Trophoblast cell (in vitro differentiated cells and primary cell): ENCODE measurements at regions not wholly inside any gene's neighbourhood (a gene's known extent, or its start where the extent isn't known, plus 50 kb on each side); places are given as distances from the start of the nearest gene placed in this dataset.
A peak's percentile ranks its signal among the peaks of the same experiment; 100 is the strongest.

Experiments
- DNase-seq, 2 donors: peaks; one replicate each; pipeline ENCODE4 v3.0.0-alpha.2; 2016
- H2AFZ ChIP-seq: 2 replicates; pipeline ENCODE4 v1.6.1; 2013; ENCODE audit warnings: low read length, moderate library complexity, mild to moderate bottlenecking; ENCODE audit not compliant: insufficient read depth, poor library complexity
- H2AK5ac ChIP-seq: 2 replicates; pipeline ENCODE4 v1.6.1; 2013; ENCODE audit warnings: mild to moderate bottlenecking, low read length
- H2BK120ac ChIP-seq: 2 replicates; pipeline ENCODE4 v1.6.1; 2013; ENCODE audit warnings: low read length, mild to moderate bottlenecking, moderate library complexity; ENCODE audit not compliant: insufficient read depth, poor library complexity
- H2BK12ac ChIP-seq: 2 replicates; pipeline ENCODE4 v1.6.1; 2013; ENCODE audit warnings: mild to moderate bottlenecking, low read length, moderate library complexity
- H2BK5ac ChIP-seq: 2 replicates; pipeline ENCODE4 v1.6.1; 2013; ENCODE audit warnings: low read length, low read depth, moderate library complexity, mild to moderate bottlenecking; ENCODE audit not compliant: poor library complexity
- H3K14ac ChIP-seq: 2 replicates; pipeline ENCODE4 v1.6.1; 2013; ENCODE audit warnings: mild to moderate bottlenecking, low read length
- H3K18ac ChIP-seq: 2 replicates; pipeline ENCODE4 v1.6.1; 2013; ENCODE audit warnings: mild to moderate bottlenecking, low read length
- H3K23ac ChIP-seq: 2 replicates; pipeline ENCODE4 v1.6.1; 2013; ENCODE audit warnings: low read length
- H3K27ac ChIP-seq: 2 replicates; pipeline ENCODE4 v1.5.1; 2013; ENCODE audit warnings: low read depth, mild to moderate bottlenecking, inconsistent platforms, low read length, moderate library complexity
- H3K27me3 ChIP-seq: 2 replicates; pipeline ENCODE4 v1.6.1; 2013; ENCODE audit warnings: inconsistent platforms, mild to moderate bottlenecking, low read length, moderate library complexity; ENCODE audit not compliant: insufficient read depth
- H3K36me3 ChIP-seq, 2 experiments: 1 replicate in 1 of 2; 2 replicates in 1 of 2; pipeline ENCODE4 v1.6.1; 2013; ENCODE audit warnings: low read length in 2 of 2, mild to moderate bottlenecking in 2 of 2, moderate library complexity in 1 of 2; ENCODE audit not compliant: insufficient read depth in 2 of 2, control insufficient read depth in 1 of 2
- H3K4ac ChIP-seq: 2 replicates; pipeline ENCODE4 v1.6.1; 2013; ENCODE audit warnings: low read depth, mild to moderate bottlenecking, low read length, moderate library complexity
- H3K4me1 ChIP-seq, 2 experiments: 1 replicate in 1 of 2; 2 replicates in 1 of 2; pipeline ENCODE4 v1.6.1; 2013; ENCODE audit warnings: low read length in 2 of 2, mild to moderate bottlenecking in 2 of 2, moderate library complexity in 1 of 2; ENCODE audit not compliant: insufficient read depth in 2 of 2, control insufficient read depth in 1 of 2
- H3K4me2 ChIP-seq: 2 replicates; pipeline ENCODE4 v1.6.1; 2013; ENCODE audit warnings: inconsistent platforms, mild to moderate bottlenecking, low read length, moderate library complexity
- H3K4me3 ChIP-seq: 2 replicates; pipeline ENCODE4 v1.5.1; 2013; ENCODE audit warnings: mild to moderate bottlenecking, low read depth, low read length, inconsistent platforms
- H3K79me1 ChIP-seq: one replicate; pipeline ENCODE4 v1.6.1; 2013; ENCODE audit warnings: low read length
- H3K79me2 ChIP-seq: 2 replicates; pipeline ENCODE4 v1.6.1; 2013; ENCODE audit warnings: low read length, mild to moderate bottlenecking; ENCODE audit not compliant: control insufficient read depth, insufficient read depth, poor library complexity
- H3K9ac ChIP-seq: 2 replicates; pipeline ENCODE4 v1.6.1; 2013; ENCODE audit warnings: mild to moderate bottlenecking, low read length
- H3K9me3 ChIP-seq: 2 replicates; pipeline ENCODE4 v1.6.1; 2013; ENCODE audit warnings: low read depth, mild to moderate bottlenecking, control low read depth, inconsistent platforms, low read length; ENCODE audit not compliant: insufficient read depth
- H4K12ac ChIP-seq: 2 replicates; pipeline ENCODE4 v1.6.1; 2013; ENCODE audit warnings: low read depth, mild to moderate bottlenecking, low read length, moderate library complexity
- H4K8ac ChIP-seq: 2 replicates; pipeline ENCODE4 v1.6.1; 2013; ENCODE audit warnings: low read depth, mild to moderate bottlenecking, low read length, moderate library complexity
- H4K91ac ChIP-seq: one replicate; pipeline ENCODE4 v1.6.1; 2013; ENCODE audit warnings: low read depth, mild to moderate bottlenecking, low read length, moderate library complexity
- WGBS: extraction: QIAGEN DNeasy Blood & Tissue Kit; methylation state at CpG from one replicate; pipeline ENCODE4 v1.1.7; 2013; ENCODE audit warnings: missing lambda C conversion rate; ENCODE audit not compliant: insufficient read length, insufficient coverage; ENCODE audit errors: extremely low coverage; 5-methylcytosine and 5-hydroxymethylcytosine counted together

- Histone ChIP-seq H4K12ac (no peak overlapping the region), H3K79me2 (no peaks in the 10 kb centered on the region), H2BK5ac (no peak overlapping the region), H3K27ac (peak overlapping the region; percentile 29), H3K4me3 (no peak overlapping the region), H3K4me2 (no peak overlapping the region), H3K9ac (no peak overlapping the region), H2AFZ (no peak overlapping the region), H3K14ac (no peak overlapping the region), H3K4me1 (peaks cover 4 to 8% of the 10 kb centered on the region in 2 experiments), H2BK12ac (peak overlapping the region; percentile 35), H3K9me3 (no peaks in the 10 kb centered on the region), H2AK5ac (no peak overlapping the region), H4K91ac (no peak overlapping the region), H3K27me3 (no peaks in the 10 kb centered on the region), H4K8ac (no peak overlapping the region), H3K23ac (no peak overlapping the region), H3K4ac (no peak overlapping the region), H2BK120ac (no peak overlapping the region), H3K36me3 (no peaks in the 10 kb centered on the region), H3K18ac (no peak overlapping the region), H3K79me1 (peaks cover 6% of the 10 kb centered on the region)
- WGBS, result no CpG with 5 or more reads among the region's 3 CpGs
- peak in 1 of 2 donors; percentile 4 for DNase-seq
These were observed 453.2 kb upstream of the PTCHD4 start for GRCh38 chr6:48564036-48564820.

- peak in 1 of 2 donors; percentile 27 for DNase-seq
- H3K18ac ChIP-seq, result no peak overlapping the region
- peaks cover 4 to 8% of the 10 kb centered on the region in 2 experiments for H3K4me1 ChIP-seq
- no peak overlapping the region for H3K23ac ChIP-seq
- no peak overlapping the region for H2BK120ac ChIP-seq
- no peak overlapping the region for H3K14ac ChIP-seq
- peaks cover 6% of the 10 kb centered on the region for H3K79me1 ChIP-seq
- no peak overlapping the region for H3K9ac ChIP-seq
- H3K4me3 ChIP-seq, result no peak overlapping the region
- no peak overlapping the region for H3K4me2 ChIP-seq
- WGBS, result no CpG with 5 or more reads among the region's 1 CpG
- no peak overlapping the region for H4K91ac ChIP-seq
- H3K9me3 ChIP-seq, result no peaks in the 10 kb centered on the region
- H3K79me2 ChIP-seq, result no peaks in the 10 kb centered on the region
- H3K4ac ChIP-seq, result no peak overlapping the region
- H3K36me3 ChIP-seq, result no peaks in the 10 kb centered on the region
- H2AFZ ChIP-seq, result no peak overlapping the region
- no peak overlapping the region for H4K8ac ChIP-seq
- no peak overlapping the region for H2AK5ac ChIP-seq
- no peak overlapping the region for H2BK5ac ChIP-seq
- H3K27me3 ChIP-seq, result no peaks in the 10 kb centered on the region
- H4K12ac ChIP-seq, result no peak overlapping the region
- H2BK12ac ChIP-seq, result no peak overlapping the region
- no peak overlapping the region for H3K27ac ChIP-seq
These were observed 452.4 kb upstream of the PTCHD4 start for GRCh38 chr6:48563433-48563832.

- no peaks in the 10 kb centered on the region for H3K27me3 ChIP-seq
- no peak overlapping the region for H4K91ac ChIP-seq
- no peak overlapping the region for H4K8ac ChIP-seq
- H3K4me2 ChIP-seq, result no peak overlapping the region
- H3K4me3 ChIP-seq, result no peak overlapping the region
- no peak overlapping the region for H2AFZ ChIP-seq
- H3K4ac ChIP-seq, result no peak overlapping the region
- H3K4me1 ChIP-seq, result peaks cover 4 to 8% of the 10 kb centered on the region in 2 experiments
- H2BK5ac ChIP-seq, result no peak overlapping the region
- no peak overlapping the region for H2BK12ac ChIP-seq
- no peak overlapping the region for H4K12ac ChIP-seq
- H2BK120ac ChIP-seq, result no peak overlapping the region
- H3K79me2 ChIP-seq, result no peaks in the 10 kb centered on the region
- no peak overlapping the region for H3K27ac ChIP-seq
- no peaks in the 10 kb centered on the region for H3K9me3 ChIP-seq
- H3K23ac ChIP-seq, result no peak overlapping the region
- H2AK5ac ChIP-seq, result no peak overlapping the region
- no peak overlapping the region for H3K9ac ChIP-seq
- no peak overlapping the region for H3K14ac ChIP-seq
- H3K18ac ChIP-seq, result no peak overlapping the region
- DNase-seq, result peak; percentile 3 to 44
- no CpG with 5 or more reads among the region's 3 CpGs for WGBS
- H3K36me3 ChIP-seq, result no peaks in the 10 kb centered on the region
- peaks cover 6% of the 10 kb centered on the region for H3K79me1 ChIP-seq
These were observed 449.4 kb upstream of the PTCHD4 start for GRCh38 chr6:48560408-48560807.

- no peaks in the 10 kb centered on the region for H3K27me3 ChIP-seq
- H3K18ac ChIP-seq, result no peak overlapping the region
- H3K9me3 ChIP-seq, result no peaks in the 10 kb centered on the region
- H4K8ac ChIP-seq, result no peak overlapping the region
- H4K91ac ChIP-seq, result no peak overlapping the region
- H3K14ac ChIP-seq, result no peak overlapping the region
- H3K27ac ChIP-seq, result no peak overlapping the region
- no peak for DNase-seq
- no peak overlapping the region for H2BK5ac ChIP-seq
- no peak overlapping the region for H2AK5ac ChIP-seq
- no peak overlapping the region for H2AFZ ChIP-seq
- H3K79me2 ChIP-seq, result no peaks in the 10 kb centered on the region
- H3K79me1 ChIP-seq, result no peaks in the 10 kb centered on the region
- H2BK12ac ChIP-seq, result no peak overlapping the region
- H3K36me3 ChIP-seq, result no peaks in the 10 kb centered on the region
- no peak overlapping the region for H3K4me3 ChIP-seq
- no peak overlapping the region for H2BK120ac ChIP-seq
- no peak overlapping the region for H3K4ac ChIP-seq
- no peak overlapping the region for H3K23ac ChIP-seq
- no peaks in the 10 kb centered on the region for H3K4me1 ChIP-seq
- H3K9ac ChIP-seq, result no peak overlapping the region
- H4K12ac ChIP-seq, result no peak overlapping the region
- WGBS, result no CpG with 5 or more reads among the region's 1 CpG
- H3K4me2 ChIP-seq, result no peak overlapping the region
These were observed 442.6 kb upstream of the PTCHD4 start for GRCh38 chr6:48553467-48554189.
